ENCODE measurements at regions not wholly inside any gene's neighbourhood (a gene's known extent, or its start where the extent isn't known, plus 50 kb on each side); places are given as distances from the start of the nearest gene placed in this dataset.
"Not testable (repeated sequence)": the region's sequence is repeated elsewhere in the genome, so short reads cannot be mapped to it uniquely, and the experiment has no call there.

DNA sequence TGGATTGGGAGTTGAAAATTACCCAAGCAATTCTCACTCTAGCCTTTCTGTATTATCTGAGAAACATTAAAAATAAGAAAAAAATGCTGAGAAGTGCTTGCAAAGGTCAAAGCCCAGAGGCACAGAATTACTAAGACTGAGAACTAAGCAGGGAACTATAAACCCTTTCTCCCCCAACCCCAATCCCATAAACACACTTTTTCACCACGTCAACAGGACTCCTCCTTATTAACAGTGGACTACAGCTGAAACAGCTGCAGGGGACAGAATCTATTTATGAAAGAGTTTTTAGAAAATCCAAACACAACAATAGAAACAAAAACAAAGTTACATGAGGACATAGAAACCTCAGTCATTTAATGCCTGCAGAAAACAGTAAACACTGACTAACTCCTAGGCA is 984.1 kb downstream of the TRAM1L1 start:
- no peaks in the 10 kb centered on the region for H3K27me3 ChIP-seq (ENCODE audit: low read depth)

DNA sequence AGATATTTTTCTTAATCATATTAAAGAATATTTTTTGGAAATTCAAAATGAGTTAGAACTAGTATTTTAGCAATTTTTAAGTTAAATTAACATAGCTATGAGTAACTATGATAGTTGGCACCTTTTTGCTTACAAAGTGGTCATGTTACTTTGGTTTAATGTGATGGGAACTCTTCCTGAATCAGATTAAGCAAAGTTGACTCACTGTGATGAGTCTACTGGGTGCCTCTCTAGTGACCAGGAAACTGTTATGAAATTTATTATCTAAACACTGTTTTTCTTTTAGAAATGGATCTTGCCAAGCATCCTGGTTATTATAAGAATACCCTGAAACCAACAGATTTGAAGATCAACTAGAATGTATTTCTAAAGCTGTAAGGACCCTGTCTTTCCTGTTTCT is 985.8 kb downstream of the TRAM1L1 start:
- H3K36me3 ChIP-seq: no peaks in the 10 kb centered on the region
- no peak overlapping the region for H3K4me3 ChIP-seq
- H3K27me3 ChIP-seq (ENCODE audit: low read depth): no peaks in the 10 kb centered on the region
- H3K9me3 ChIP-seq (replicated peaks): peaks cover 30% of the 10 kb centered on the region
- TF ChIP-seq, protein P1, sequence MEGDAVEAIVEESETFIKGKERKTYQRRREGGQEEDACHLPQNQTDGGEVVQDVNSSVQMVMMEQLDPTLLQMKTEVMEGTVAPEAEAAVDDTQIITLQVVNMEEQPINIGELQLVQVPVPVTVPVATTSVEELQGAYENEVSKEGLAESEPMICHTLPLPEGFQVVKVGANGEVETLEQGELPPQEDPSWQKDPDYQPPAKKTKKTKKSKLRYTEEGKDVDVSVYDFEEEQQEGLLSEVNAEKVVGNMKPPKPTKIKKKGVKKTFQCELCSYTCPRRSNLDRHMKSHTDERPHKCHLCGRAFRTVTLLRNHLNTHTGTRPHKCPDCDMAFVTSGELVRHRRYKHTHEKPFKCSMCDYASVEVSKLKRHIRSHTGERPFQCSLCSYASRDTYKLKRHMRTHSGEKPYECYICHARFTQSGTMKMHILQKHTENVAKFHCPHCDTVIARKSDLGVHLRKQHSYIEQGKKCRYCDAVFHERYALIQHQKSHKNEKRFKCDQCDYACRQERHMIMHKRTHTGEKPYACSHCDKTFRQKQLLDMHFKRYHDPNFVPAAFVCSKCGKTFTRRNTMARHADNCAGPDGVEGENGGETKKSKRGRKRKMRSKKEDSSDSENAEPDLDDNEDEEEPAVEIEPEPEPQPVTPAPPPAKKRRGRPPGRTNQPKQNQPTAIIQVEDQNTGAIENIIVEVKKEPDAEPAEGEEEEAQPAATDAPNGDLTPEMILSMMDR (IDR thresholded peaks at IDR 0.05; ENCODE audit: borderline replicate concordance): no peak
- no peak for DNase-seq
- no peak overlapping the region for H3K27ac ChIP-seq (replicated peaks)
- H3K4me1 ChIP-seq: no peaks in the 10 kb centered on the region
- intact Hi-C loops (cut with micrococcal nuclease): no loop called here

More for the DNA sequence above, 984.1 kb downstream of the TRAM1L1 start:
- DNase-seq: no peak
- Histone ChIP-seq H3K4me3 (no peak overlapping the region), H3K36me3 (no peaks in the 10 kb centered on the region), H3K9me3 (replicated peaks) (peaks cover 23% of the 10 kb centered on the region), H3K4me1 (no peaks in the 10 kb centered on the region), H3K27ac (replicated peaks) (no peak overlapping the region)
- intact Hi-C loops (cut with micrococcal nuclease): no loop called here
- TF ChIP-seq, protein P1 (IDR thresholded peaks at IDR 0.05; ENCODE audit: borderline replicate concordance): no peak

DNA sequence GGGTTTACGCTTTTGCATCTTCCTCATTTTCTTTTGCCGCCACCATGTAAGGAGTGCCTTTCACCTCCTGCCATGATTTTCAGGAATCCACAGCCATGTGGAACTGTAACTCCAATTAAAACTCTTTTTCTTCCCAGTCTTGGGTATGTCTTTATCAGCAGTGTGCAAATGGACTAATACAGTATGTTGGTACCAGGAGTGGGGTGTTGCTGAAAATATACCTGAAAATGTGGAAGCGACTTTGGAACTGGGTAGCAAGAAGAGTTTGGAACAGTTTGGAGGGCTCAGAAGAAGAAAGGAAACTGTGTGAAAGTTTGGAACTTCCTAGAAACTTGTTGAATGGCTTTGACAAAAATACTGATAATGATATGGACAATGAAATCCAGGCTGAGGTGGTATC is 983.9 kb upstream of the NDST4 start:
- H3K4me1 ChIP-seq; H3K4me3 ChIP-seq; DNase-seq; H3K36me3 ChIP-seq; H3K27me3 ChIP-seq (ENCODE audit: low read depth); intact Hi-C loops (cut with micrococcal nuclease); H3K27ac ChIP-seq (replicated peaks): not testable (repeated sequence)
- peaks cover 36% of the 10 kb centered on the region for H3K9me3 ChIP-seq (replicated peaks)

DNA sequence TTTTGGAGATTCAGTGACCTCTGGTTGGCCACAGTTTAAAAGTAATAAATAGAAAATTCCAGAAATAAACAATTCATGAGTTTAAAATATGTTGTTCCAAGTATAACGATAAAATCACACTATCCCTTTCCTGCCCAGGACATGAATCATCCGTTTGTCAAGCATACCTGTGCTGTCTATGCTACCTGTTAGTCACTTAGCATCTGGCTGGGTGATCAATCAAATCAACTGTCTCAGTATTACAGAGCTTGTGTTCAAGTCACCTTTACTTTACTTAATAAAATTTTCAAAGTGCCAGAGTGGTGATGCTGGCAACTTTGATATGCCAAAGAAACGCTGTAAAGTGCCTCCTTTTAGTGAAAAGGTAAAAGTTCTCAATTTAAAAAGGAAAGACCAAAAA is 979.5 kb upstream of the NDST4 start:
- intact Hi-C loops (cut with micrococcal nuclease): no loop called here

DNA sequence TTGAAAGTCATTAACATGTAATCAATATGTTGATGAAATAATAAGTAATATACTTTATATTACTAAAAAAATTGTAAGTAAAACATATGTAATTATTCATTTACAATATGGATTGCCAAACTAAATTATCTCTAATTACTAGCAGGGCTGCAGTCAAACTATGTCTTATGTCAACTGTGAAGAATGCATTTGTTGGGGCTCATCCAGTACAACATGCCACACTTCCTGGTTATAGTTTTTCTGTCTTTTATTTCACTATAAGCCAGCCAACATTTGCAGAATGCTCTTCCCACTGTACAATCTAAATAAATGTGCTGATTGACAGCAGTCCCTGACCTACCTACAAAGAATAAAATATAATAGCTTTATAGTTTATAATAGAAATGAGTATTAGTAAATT is 975.4 kb upstream of the NDST4 start:
- TF ChIP-seq, protein P1 (IDR thresholded peaks at IDR 0.05; ENCODE audit: borderline replicate concordance): no peak
- Histone ChIP-seq H3K27me3 (ENCODE audit: low read depth) (no peaks in the 10 kb centered on the region), H3K36me3 (no peaks in the 10 kb centered on the region), H3K4me1 (no peaks in the 10 kb centered on the region), H3K4me3 (no peak overlapping the region), H3K9me3 (replicated peaks) (peaks cover 3% of the 10 kb centered on the region), H3K27ac (replicated peaks) (no peak overlapping the region)
- intact Hi-C loops (cut with micrococcal nuclease): no loop called here
- no peak for DNase-seq

More for the DNA sequence above, 979.5 kb upstream of the NDST4 start:
- Histone ChIP-seq H3K27me3 (ENCODE audit: low read depth) (no peaks in the 10 kb centered on the region), H3K27ac (replicated peaks) (no peak overlapping the region), H3K4me3 (no peak overlapping the region), H3K4me1 (no peaks in the 10 kb centered on the region), H3K36me3 (no peaks in the 10 kb centered on the region), H3K9me3 (replicated peaks) (peaks cover 30% of the 10 kb centered on the region)
- no peak for DNase-seq
- TF ChIP-seq, protein P1 (IDR thresholded peaks at IDR 0.05; ENCODE audit: borderline replicate concordance): no peak

DNA sequence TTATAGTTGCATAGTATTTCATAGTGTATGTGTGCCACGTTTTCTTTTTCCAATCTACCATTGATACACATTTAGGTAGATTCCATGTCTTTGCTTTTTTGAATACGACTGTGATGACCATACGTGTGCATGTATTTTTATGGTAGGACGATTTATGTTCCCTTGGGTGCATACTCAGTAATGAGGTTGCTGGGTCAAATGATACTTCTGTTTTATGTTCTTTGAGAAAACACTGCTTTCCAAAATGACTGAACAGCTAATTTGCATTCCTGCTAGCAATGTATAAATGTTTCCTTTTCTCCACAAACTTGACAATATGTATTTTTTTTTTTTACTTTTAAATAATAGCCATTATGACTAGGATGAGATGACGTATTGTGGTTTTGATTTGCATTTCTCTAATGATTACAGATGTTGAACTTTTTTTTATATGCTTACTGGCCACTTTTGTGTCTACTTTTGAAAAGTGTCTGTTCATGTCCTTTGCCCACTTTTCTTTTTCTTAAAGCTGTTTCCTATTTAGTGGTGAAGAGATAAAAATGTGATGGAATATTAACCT is 969.5 kb upstream of the NDST4 start:
- DNase-seq: no peak
- intact Hi-C loops (cut with micrococcal nuclease): no loop called here
- Histone ChIP-seq H3K36me3 (no peaks in the 10 kb centered on the region), H3K27me3 (ENCODE audit: low read depth) (no peaks in the 10 kb centered on the region), H3K4me3 (no peak overlapping the region), H3K27ac (replicated peaks) (no peak overlapping the region), H3K4me1 (no peaks in the 10 kb centered on the region), H3K9me3 (replicated peaks) (peaks cover 38% of the 10 kb centered on the region)
- TF ChIP-seq, protein P1 (IDR thresholded peaks at IDR 0.05; ENCODE audit: borderline replicate concordance): no peak

Measured in left ventricle myocardium inferior (tissue), 1 donor.